GM13976 (cell line): ENCODE measurements at regions not wholly inside any gene's neighbourhood (a gene's known extent, or its start where the extent isn't known, plus 50 kb on each side); places are given as distances from the start of the nearest gene placed in this dataset.

Experiments
- DNase-seq: peaks from one replicate; pipeline ENCODE4 v3.0.0; 2012; ENCODE audit warnings: low spot score
- in situ Hi-C: fragments of 300-500 bp; cut with MboI; formaldehyde crosslinking; loops from one replicate; pipeline ENCODE4 v1.12.0; 2022; ENCODE audit warnings: low sequenced_read_pairs, mixed read lengths, inconsistent platforms; ENCODE audit not compliant: unreplicated experiment
- TF ChIP-seq, protein P1 (sequence below): IDR thresholded peaks from 2 replicates; pipeline ENCODE4 v1.5.1; 2012; ENCODE audit warnings: borderline replicate concordance, mild to moderate bottlenecking; ENCODE audit not compliant: insufficient read depth; ENCODE audit errors: extremely low read depth, missing control alignments, control extremely low read depth

DNA sequence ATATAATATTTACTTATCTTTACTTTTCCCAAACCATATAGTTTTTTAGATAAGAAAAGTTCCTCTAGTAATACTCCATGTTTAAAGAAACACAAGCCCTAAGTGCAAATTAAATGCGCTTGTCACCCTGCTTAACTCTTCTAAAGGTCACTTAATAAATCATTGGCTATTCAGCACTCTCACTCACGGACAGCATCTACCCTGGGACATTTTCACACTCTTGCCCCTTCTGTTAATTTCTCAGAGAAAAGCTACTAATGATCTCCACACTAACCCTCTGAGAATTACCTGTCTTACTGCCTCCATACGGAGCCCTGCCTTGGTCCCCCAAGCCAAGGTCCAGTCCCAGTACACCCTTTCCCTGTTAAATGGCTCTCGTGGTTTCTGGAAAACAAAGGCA is 102.2 kb downstream of the NRN1 start:
- in situ Hi-C loops = no loop called here
- no peak for DNase-seq
- TF ChIP-seq, protein P1, sequence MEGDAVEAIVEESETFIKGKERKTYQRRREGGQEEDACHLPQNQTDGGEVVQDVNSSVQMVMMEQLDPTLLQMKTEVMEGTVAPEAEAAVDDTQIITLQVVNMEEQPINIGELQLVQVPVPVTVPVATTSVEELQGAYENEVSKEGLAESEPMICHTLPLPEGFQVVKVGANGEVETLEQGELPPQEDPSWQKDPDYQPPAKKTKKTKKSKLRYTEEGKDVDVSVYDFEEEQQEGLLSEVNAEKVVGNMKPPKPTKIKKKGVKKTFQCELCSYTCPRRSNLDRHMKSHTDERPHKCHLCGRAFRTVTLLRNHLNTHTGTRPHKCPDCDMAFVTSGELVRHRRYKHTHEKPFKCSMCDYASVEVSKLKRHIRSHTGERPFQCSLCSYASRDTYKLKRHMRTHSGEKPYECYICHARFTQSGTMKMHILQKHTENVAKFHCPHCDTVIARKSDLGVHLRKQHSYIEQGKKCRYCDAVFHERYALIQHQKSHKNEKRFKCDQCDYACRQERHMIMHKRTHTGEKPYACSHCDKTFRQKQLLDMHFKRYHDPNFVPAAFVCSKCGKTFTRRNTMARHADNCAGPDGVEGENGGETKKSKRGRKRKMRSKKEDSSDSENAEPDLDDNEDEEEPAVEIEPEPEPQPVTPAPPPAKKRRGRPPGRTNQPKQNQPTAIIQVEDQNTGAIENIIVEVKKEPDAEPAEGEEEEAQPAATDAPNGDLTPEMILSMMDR = no peak

DNA sequence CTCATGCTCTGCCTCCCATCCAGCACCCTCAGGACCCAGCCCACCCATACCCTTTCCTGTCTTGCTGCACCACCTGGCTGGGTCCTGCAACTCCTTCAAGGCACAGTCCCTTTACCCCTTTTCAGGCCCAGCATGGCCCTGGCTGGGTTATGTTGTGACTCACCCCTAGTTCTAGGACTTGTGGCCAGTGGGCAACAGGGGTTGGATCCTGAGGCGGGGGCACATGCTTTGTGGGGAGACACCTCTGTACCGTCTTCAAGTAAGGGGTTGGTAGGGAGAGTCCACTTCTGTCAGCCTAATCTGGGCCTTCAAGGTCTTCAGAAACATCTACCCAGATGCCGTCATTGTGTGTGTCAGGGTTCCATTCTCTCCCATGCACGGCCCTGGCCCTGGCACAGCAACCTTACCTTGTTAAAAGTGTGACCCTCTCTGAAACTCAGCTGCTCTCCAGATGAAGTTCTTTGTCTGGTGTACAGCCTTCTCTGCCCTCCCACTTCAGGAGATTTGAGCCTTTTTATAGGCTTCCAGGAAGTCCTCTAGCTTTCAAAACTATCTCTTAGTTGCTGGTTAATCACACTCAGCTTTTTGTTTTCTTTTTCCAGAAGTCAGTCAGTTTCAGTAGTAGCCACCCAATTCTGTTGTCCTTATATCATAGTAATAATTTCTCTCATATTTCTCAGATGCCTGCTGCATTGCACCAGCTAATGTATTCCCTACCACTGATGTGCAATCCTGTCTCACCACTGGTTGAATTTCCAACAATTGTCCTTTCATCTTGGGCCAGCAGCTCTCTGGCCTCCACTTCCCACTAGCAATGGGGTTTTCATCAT is 107.3 kb downstream of the NRN1 start:
- in situ Hi-C loops = no loop called here
- TF ChIP-seq, protein P1 = no peak
- DNase-seq = no peak

DNA sequence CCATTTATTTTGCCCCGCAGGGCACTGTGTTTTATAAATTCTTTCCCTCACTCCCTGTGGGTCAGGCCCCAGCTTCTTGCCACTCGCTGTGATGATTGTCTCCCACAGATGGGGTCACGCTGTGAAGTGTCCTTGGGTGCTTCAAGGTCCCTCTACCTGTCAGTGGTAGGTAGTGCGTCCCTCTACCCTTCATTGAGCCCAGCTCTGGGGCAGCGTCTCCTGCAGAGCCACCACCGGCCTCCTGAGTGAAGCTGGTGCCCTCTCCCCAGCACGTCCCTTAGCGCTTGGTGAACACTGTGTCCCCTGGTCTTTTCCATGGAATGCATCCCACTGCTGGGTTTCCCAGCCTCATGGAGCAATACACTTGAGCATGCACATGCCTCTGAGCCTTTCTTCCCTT is 108.2 kb downstream of the NRN1 start:
- TF ChIP-seq, protein P1 = no peak
- in situ Hi-C loops = no loop called here
- DNase-seq = no peak

DNA sequence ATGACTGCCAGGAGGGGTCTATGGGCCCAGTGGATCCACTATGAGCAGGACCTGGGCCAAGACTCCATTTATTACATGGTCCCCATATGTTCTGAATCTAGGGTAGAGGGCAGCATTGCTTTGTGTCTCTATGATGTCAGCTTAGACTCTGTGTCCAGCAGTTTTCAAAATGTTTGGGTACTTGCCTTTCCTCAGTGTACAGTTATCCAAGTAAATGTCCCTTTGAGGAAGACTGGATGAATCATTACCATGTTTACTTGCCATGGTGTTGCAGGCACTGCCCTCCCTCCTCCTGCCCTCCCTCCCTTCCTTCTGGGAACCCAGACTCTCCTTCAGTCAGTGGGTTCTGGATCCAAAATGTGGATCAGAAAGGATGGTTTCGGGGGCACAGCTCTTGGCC is 108.6 kb downstream of the NRN1 start:
- DNase-seq = no peak
- TF ChIP-seq, protein P1 = no peak
- in situ Hi-C loops = no loop called here

DNA sequence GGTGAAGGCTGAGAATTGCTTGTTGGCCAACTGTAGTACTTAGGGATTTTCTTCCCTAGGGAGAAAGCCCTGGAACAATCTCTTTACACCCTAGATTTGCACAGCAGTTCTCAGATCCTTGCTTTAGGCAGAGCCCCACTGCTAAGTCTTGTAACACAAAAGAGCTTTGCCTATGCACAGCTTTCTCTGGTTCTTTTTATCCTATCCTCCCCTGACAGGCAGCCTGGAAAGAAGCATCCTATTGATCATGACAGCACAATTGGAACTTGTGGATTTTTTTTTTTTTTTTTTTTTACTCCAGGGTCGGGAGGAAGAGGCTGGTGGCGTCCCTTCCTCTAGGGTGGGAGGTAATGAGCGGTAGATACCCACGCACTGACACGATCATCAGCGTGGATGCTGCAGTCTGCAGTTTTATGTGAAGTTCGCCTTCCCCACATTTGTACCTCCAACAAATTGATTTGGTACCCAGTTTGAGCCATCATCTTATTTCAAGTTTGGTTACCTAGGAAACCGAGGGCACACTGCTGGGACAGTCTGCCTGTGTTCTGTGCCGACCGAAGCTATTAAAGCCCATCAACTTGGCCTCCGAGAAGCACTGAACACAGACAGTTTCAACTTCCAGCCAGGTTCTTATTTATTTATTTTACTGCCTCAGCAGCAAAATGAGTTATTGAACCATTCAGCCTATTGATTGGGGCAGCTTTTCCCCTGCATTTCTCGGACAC is 110.1 kb downstream of the NRN1 start:
- DNase-seq = no peak
- TF ChIP-seq, protein P1 = no peak
- in situ Hi-C loops = no loop called here

DNA sequence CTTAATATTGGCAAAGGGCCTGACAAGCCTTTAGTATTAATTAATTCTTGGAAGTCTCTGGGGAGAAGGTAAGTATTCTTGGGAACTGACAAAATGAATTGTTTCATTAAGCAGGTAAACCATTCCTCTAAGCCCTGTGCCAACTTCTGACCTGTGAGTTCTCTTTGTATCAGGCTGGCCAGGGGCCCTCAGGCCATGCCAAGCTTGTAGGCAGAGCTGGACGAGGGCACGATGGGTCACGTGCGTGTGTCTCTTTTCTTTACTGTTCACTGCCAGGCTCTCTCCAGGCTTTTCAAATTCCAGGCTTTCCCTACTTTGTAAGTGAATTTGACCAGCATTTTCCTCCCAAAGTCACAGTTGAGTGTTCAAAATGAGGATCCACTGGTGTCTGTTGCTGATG is 112.4 kb downstream of the NRN1 start:
- in situ Hi-C loops = no loop called here
- DNase-seq = no peak
- TF ChIP-seq, protein P1 = no peak
